Fibroblast of lung (primary cell): ENCODE measurements at regions not wholly inside any gene's neighbourhood (a gene's known extent, or its start where the extent isn't known, plus 50 kb on each side); places are given as distances from the start of the nearest gene placed in this dataset.
"Not testable (repeated sequence)": the region's sequence is repeated elsewhere in the genome, so short reads cannot be mapped to it uniquely, and the experiment has no call there.

Experiments used
- CTCF ChIP-seq, 2 donors: IDR thresholded peaks in 1 of 2; conservative IDR thresholded peaks in 1 of 2; 1 replicate in 1 of 2; 2 replicates in 1 of 2; pipeline ENCODE4 v1.5.1; 2011 to 2012; ENCODE audit warnings: low read length in 2 of 2, control low read depth in 1 of 2, inconsistent platforms in 1 of 2, low read depth in 1 of 2, mild to moderate bottlenecking in 1 of 2
- EZH2 ChIP-seq: IDR thresholded peaks from 2 replicates; pipeline ENCODE4 v1.5.1; 2012; ENCODE audit warnings: low read length, control low read depth, mild to moderate bottlenecking; ENCODE audit errors: missing control alignments

- TF ChIP-seq CTCF (conservative IDR thresholded peaks at IDR 0.05 in 1 of 2, IDR thresholded peaks at IDR 0.05 in 1 of 2; ENCODE audit: low read depth in 1 of 2, low read length in 2 of 2); EZH2: not testable (repeated sequence)
These were observed 245.6 kb downstream of the TTC6 start for GRCh38 chr14:37841039-37841438.
